Gastrocnemius medialis (tissue), 4 donors: ENCODE measurements at regions not wholly inside any gene's neighbourhood (a gene's known extent, or its start where the extent isn't known, plus 50 kb on each side); places are given as distances from the start of the nearest gene placed in this dataset.
A peak's percentile ranks its signal among the peaks of the same experiment; 100 is the strongest.

Source experiments
- ATAC-seq, 2 donors: fragments of 150-250 bp; one replicate each; pipeline ENCODE4 v1.9.1; 2016
- DNase-seq, 2 donors: peaks; one replicate each; pipeline ENCODE4 v3.0.0-alpha.2; 2019
- H3K27ac ChIP-seq, 4 donors: fragments of 200-600 bp; sonication (generic); 1 replicate in 1 of 4; 2 replicates in 3 of 4; pipeline ENCODE4 v1.5.1; 2016 to 2018; ENCODE audit warnings: mild to moderate bottlenecking in 2 of 4, moderate library complexity in 1 of 4
- H3K27me3 ChIP-seq, 3 donors: fragments of 200-600 bp; sonication (generic) in 2 of 3; 1 replicate in 1 of 3; 2 replicates in 2 of 3; pipeline versions ENCODE4 v1.5.1 to v1.6.0; 2016 to 2019; ENCODE audit warnings: mild to moderate bottlenecking in 1 of 3, moderate library complexity in 1 of 3
- H3K36me3 ChIP-seq, 2 donors: fragments of 200-600 bp; sonication (generic) in 1 of 2; one replicate each; pipeline ENCODE4 v1.5.1; 2017 to 2018
- H3K4me1 ChIP-seq, 2 donors: fragments of 200-600 bp; sonication (generic) in 1 of 2; one replicate each; pipeline ENCODE4 v1.5.1; 2016 to 2017; ENCODE audit warnings: mild to moderate bottlenecking in 2 of 2
- H3K4me3 ChIP-seq, 4 donors: fragments of 200-600 bp; sonication (generic) in 3 of 4; 1 replicate in 1 of 4; 2 replicates in 3 of 4; pipeline ENCODE4 v1.5.1; 2016 to 2019; ENCODE audit warnings: mild to moderate bottlenecking in 2 of 4
- H3K9me3 ChIP-seq, 3 donors: fragments of 200-600 bp; sonication (generic) in 2 of 3; 1 replicate in 1 of 3; 2 replicates in 2 of 3; pipeline ENCODE4 v1.5.1; 2016 to 2019
- CTCF ChIP-seq, 5 experiments: fragments of 450-650 bp in 3 of 5; fragments of 200-600 bp in 2 of 5; sonication (generic) in 2 of 5; IDR thresholded peaks in 4 of 5; conservative IDR thresholded peaks in 1 of 5; 1 replicate in 4 of 5; 2 replicates in 1 of 5; pipeline ENCODE4 v1.5.1; 2016 to 2019; ENCODE audit warnings: antibody characterized with exemption in 5 of 5, mild to moderate bottlenecking in 3 of 5, moderate library complexity in 3 of 5
- POLR2A ChIP-seq, 2 donors: fragments of 450-650 bp; IDR thresholded peaks; one replicate each; pipeline ENCODE4 v1.6.1; 2017; ENCODE audit warnings: antibody characterized with exemption in 2 of 2, mild to moderate bottlenecking in 2 of 2, moderate library complexity in 2 of 2
- in situ Hi-C, 4 donors: fragments of 200-750 bp; cut with MboI; loops; one replicate each; pipeline versions ENCODE4 v1.15.0 to v1.8.0; 2017; ENCODE audit warnings: low sequenced_read_pairs in 4 of 4
- intact Hi-C: fragments of 100-400 bp; cut with DNase I; formaldehyde crosslinking; loops from one replicate; pipeline ENCODE4 v1.15.1; 2023; ENCODE audit warnings: low total_unique reads

- in situ Hi-C loops, result no loop called here
- peak overlapping the region; percentile 11 to 45 (median 41) for H3K4me3 ChIP-seq
- ATAC-seq, result peak; percentile 78 to 94
These were observed 72.9 kb upstream of the FOXN3 start for GRCh38 chr14:89489761-89490437.

GRCh38 chr14:89486961-89487360, 69.9 kb upstream of the FOXN3 start:
- DNase-seq (no peak), ATAC-seq (peak in 1 of 2 donors; percentile 28)
- in situ Hi-C loops (no loop called here), intact Hi-C loops (no loop called here)
- Histone ChIP-seq H3K9me3 (no peaks in the 10 kb centered on the region), H3K36me3 (no peaks in the 10 kb centered on the region), H3K4me1 (peaks cover 21 to 29% of the 10 kb centered on the region in 2 donors), H3K27me3 (no peaks in the 10 kb centered on the region), H3K4me3 (no peak overlapping the region), H3K27ac (no peak overlapping the region)
- TF ChIP-seq POLR2A (IDR thresholded peaks at IDR 0.05) (no peak), CTCF (IDR thresholded peaks at IDR 0.05 in 4 of 5, conservative IDR thresholded peaks at IDR 0.05 in 1 of 5) (no peak)

More at GRCh38 chr14:89489761-89490437, 72.9 kb upstream of the FOXN3 start:
- peak in 1 of 2 donors; percentile 34 for DNase-seq
- TF ChIP-seq CTCF (IDR thresholded peaks at IDR 0.05 in 4 of 5, conservative IDR thresholded peaks at IDR 0.05 in 1 of 5) (no peak), POLR2A (IDR thresholded peaks at IDR 0.05) (no peak)
- Histone ChIP-seq H3K4me1 (peaks cover 39 to 44% of the 10 kb centered on the region in 2 donors), H3K27me3 (no peaks in the 10 kb centered on the region), H3K9me3 (no peaks in the 10 kb centered on the region), H3K36me3 (no peaks in the 10 kb centered on the region), H3K27ac (peak overlapping the region; percentile 57 to 76 (median 63))
- intact Hi-C loops, result loop anchor here (5.0 kb wide), 1 partner anchor 122 kb away; no protein-coding TSS in a partner anchor

GRCh38 chr14:89486505-89486904, 69.5 kb upstream of the FOXN3 start:
- H3K27ac ChIP-seq, result no peak overlapping the region
- no peak for DNase-seq
- TF ChIP-seq CTCF (IDR thresholded peaks at IDR 0.05 in 4 of 5, conservative IDR thresholded peaks at IDR 0.05 in 1 of 5), result no peak
- TF ChIP-seq POLR2A (IDR thresholded peaks at IDR 0.05), result no peak
- H3K36me3 ChIP-seq, result no peaks in the 10 kb centered on the region
- no peak overlapping the region for H3K4me3 ChIP-seq
- no peak for ATAC-seq
- intact Hi-C loops, result no loop called here
- no peaks in the 10 kb centered on the region for H3K27me3 ChIP-seq
- H3K9me3 ChIP-seq, result no peaks in the 10 kb centered on the region
- in situ Hi-C loops, result no loop called here
- peaks cover 18 to 24% of the 10 kb centered on the region in 2 donors for H3K4me1 ChIP-seq

- intact Hi-C loops (no loop called here), in situ Hi-C loops (no loop called here)
- Histone ChIP-seq H3K27me3 (no peaks in the 10 kb centered on the region), H3K27ac (peak overlapping the region in 3 of 4 donors; percentile 18 to 27 (median 25)), H3K4me1 (peaks cover 10 to 22% of the 10 kb centered on the region in 2 donors), H3K4me3 (no peak overlapping the region), H3K9me3 (no peaks in the 10 kb centered on the region), H3K36me3 (no peaks in the 10 kb centered on the region)
- no peak for ATAC-seq
- DNase-seq, result no peak
- TF ChIP-seq POLR2A (IDR thresholded peaks at IDR 0.05) (no peak), CTCF (IDR thresholded peaks at IDR 0.05 in 4 of 5, conservative IDR thresholded peaks at IDR 0.05 in 1 of 5) (no peak)
These were observed 68.2 kb upstream of the FOXN3 start for GRCh38 chr14:89485264-89485663.
